ENCODE measurements at regions not wholly inside any gene's neighbourhood (a gene's known extent, or its start where the extent isn't known, plus 50 kb on each side); places are given as distances from the start of the nearest gene placed in this dataset.

DNA sequence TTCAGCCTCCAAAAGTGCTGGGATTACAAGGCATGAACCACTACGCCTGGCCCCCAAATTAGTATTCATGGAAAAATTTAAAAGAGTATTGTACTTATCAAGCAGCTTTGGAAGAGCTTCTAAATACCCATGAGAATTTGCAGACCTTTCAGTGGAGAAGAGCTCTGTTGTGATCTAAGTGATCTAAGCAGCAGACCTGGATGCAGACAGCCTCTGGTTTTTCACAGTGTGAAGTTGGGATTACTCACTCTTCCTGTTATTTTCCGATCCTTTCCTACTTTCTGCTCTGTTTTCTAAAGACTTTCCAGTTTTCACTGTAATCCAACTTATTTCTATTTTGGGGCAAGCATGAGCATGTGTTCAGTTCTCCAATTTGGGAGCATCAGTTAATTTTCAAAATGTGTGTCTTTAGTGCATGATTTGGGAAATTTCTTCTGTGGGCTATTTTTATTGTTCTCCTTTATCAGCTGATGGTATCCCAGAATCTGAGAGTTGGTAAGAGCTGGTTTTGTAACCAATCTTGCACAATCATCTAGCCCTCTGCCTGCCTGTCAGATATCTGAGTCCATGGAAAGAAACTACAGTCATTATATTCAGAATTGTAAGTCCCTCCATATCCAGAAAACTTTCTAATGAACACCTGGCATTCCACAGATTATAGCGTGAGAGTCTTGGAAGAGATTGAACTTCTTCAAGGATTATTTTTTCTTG lies 207.7 kb upstream of the DTNBP1 start:
- TF ChIP-seq, protein P1, sequence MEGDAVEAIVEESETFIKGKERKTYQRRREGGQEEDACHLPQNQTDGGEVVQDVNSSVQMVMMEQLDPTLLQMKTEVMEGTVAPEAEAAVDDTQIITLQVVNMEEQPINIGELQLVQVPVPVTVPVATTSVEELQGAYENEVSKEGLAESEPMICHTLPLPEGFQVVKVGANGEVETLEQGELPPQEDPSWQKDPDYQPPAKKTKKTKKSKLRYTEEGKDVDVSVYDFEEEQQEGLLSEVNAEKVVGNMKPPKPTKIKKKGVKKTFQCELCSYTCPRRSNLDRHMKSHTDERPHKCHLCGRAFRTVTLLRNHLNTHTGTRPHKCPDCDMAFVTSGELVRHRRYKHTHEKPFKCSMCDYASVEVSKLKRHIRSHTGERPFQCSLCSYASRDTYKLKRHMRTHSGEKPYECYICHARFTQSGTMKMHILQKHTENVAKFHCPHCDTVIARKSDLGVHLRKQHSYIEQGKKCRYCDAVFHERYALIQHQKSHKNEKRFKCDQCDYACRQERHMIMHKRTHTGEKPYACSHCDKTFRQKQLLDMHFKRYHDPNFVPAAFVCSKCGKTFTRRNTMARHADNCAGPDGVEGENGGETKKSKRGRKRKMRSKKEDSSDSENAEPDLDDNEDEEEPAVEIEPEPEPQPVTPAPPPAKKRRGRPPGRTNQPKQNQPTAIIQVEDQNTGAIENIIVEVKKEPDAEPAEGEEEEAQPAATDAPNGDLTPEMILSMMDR (IDR thresholded peaks at IDR 0.05; ENCODE audit: low read depth, low read length, poor library complexity, severe bottlenecking) = no peak
- no peak for TF ChIP-seq EZH2phosphoT487 (IDR thresholded peaks at IDR 0.05; ENCODE audit: borderline replicate concordance, low read length)

Measured in DOHH2 (cell line).